Activated CD4-positive, alpha-beta T cell treated with anti-CD3 and anti-CD28 coated beads, Interleukin-2, Interleukin-4, amounts not matched to agents 100 ng/mL and 50 ng/mL, durations not matched to agents 16 hours and 8 hours (primary cell): ENCODE measurements at regions not wholly inside any gene's neighbourhood (a gene's known extent, or its start where the extent isn't known, plus 50 kb on each side); places are given as distances from the start of the nearest gene placed in this dataset.
"Not testable (repeated sequence)": the region's sequence is repeated elsewhere in the genome, so short reads cannot be mapped to it uniquely, and the experiment has no call there.

ENCODE experiments used
- DNase-seq: peaks from one replicate; pipeline ENCODE4 v3.0.0-alpha.2; 2020; ENCODE audit warnings: low spot score

GRCh38 chr2:175606010-175606841 lies 395.8 kb downstream of the LNPK start:
- DNase-seq, result no peak

- no peak for DNase-seq
Observed at GRCh38 chr2:175605640-175606009, 396.4 kb downstream of the LNPK start.

GRCh38 chr2:175601969-175602368 lies 400.1 kb downstream of the LNPK start:
- no peak for DNase-seq

- DNase-seq, result no peak
Observed at GRCh38 chr2:175599966-175600831, 401.9 kb downstream of the LNPK start.

- no peak for DNase-seq
Observed at GRCh38 chr2:175597286-175597685, 404.8 kb downstream of the LNPK start.

- DNase-seq, result no peak
Observed at GRCh38 chr2:175595139-175595538, 406.9 kb downstream of the LNPK start.

GRCh38 chr2:175593686-175594525 lies 408.2 kb downstream of the LNPK start:
- DNase-seq, result not testable (repeated sequence)

- DNase-seq, result not testable (repeated sequence)
Observed at GRCh38 chr2:175588213-175588612, 406.7 kb upstream of the ATP5MC3 start.

- DNase-seq, result no peak
Observed at GRCh38 chr2:175585496-175585895, 404.0 kb upstream of the ATP5MC3 start.

- DNase-seq, result no peak
Observed at GRCh38 chr2:175580652-175581051, 399.1 kb upstream of the ATP5MC3 start.

- no peak for DNase-seq
Observed at GRCh38 chr2:175579646-175580045, 398.1 kb upstream of the ATP5MC3 start.

- DNase-seq, result no peak
Observed at GRCh38 chr2:175577368-175577970, 396.0 kb upstream of the ATP5MC3 start.

- no peak for DNase-seq
Observed at GRCh38 chr2:175576875-175577274, 395.4 kb upstream of the ATP5MC3 start.

GRCh38 chr2:175576270-175576669 lies 394.8 kb upstream of the ATP5MC3 start:
- DNase-seq, result no peak

GRCh38 chr2:175575346-175576258 lies 394.1 kb upstream of the ATP5MC3 start:
- peak; percentile 2 for DNase-seq

- no peak for DNase-seq
Observed at GRCh38 chr2:175574069-175574468, 392.6 kb upstream of the ATP5MC3 start.

GRCh38 chr2:175571078-175571653 lies 389.7 kb upstream of the ATP5MC3 start:
- no peak for DNase-seq

GRCh38 chr2:175568109-175568730 lies 386.7 kb upstream of the ATP5MC3 start:
- no peak for DNase-seq

- DNase-seq, result no peak
Observed at GRCh38 chr2:175567435-175568061, 386.0 kb upstream of the ATP5MC3 start.
